ENCODE measurements at regions not wholly inside any gene's neighbourhood (a gene's known extent, or its start where the extent isn't known, plus 50 kb on each side); places are given as distances from the start of the nearest gene placed in this dataset.

- DNase-seq (ENCODE audit: low read depth, low spot score) = no peak
Measured at GRCh38 chr3:188036375-188037194, 117.4 kb upstream of the LPP start.

GRCh38 chr3:188037195-188037718 is 116.7 kb upstream of the LPP start:
- DNase-seq (ENCODE audit: low read depth, low spot score) = peak; percentile 25

- DNase-seq (ENCODE audit: low read depth, low spot score) = peak; percentile 66
Measured at GRCh38 chr3:188037965-188038581, 115.9 kb upstream of the LPP start.

GRCh38 chr3:188041193-188041592 is 112.8 kb upstream of the LPP start:
- no peak for DNase-seq (ENCODE audit: low read depth, low spot score)

- no peak for DNase-seq (ENCODE audit: low read depth, low spot score)
Measured at GRCh38 chr3:188041895-188042294, 112.1 kb upstream of the LPP start.

GRCh38 chr3:188042466-188042865 is 111.5 kb upstream of the LPP start:
- DNase-seq (ENCODE audit: low read depth, low spot score) = no peak

- DNase-seq (ENCODE audit: low read depth, low spot score) = no peak
Measured at GRCh38 chr3:188043891-188044290, 110.1 kb upstream of the LPP start.

- DNase-seq (ENCODE audit: low read depth, low spot score) = peak; percentile 56
Measured at GRCh38 chr3:188046561-188047211, 107.3 kb upstream of the LPP start.

GRCh38 chr3:188047536-188047935 is 106.4 kb upstream of the LPP start:
- DNase-seq (ENCODE audit: low read depth, low spot score) = no peak

- no peak for DNase-seq (ENCODE audit: low read depth, low spot score)
Measured at GRCh38 chr3:188049606-188050530, 104.1 kb upstream of the LPP start.

GRCh38 chr3:188051801-188052168 is 102.2 kb upstream of the LPP start:
- DNase-seq (ENCODE audit: low read depth, low spot score) = peak; percentile 92

- peak; percentile 95 for DNase-seq (ENCODE audit: low read depth, low spot score)
Measured at GRCh38 chr3:188052169-188053035, 101.6 kb upstream of the LPP start.

GRCh38 chr3:188053036-188053340 is 101.0 kb upstream of the LPP start:
- DNase-seq (ENCODE audit: low read depth, low spot score) = no peak

GRCh38 chr3:188053710-188054380 is 100.1 kb upstream of the LPP start:
- no peak for DNase-seq (ENCODE audit: low read depth, low spot score)

GRCh38 chr3:188054541-188054940 is 99.4 kb upstream of the LPP start:
- no peak for DNase-seq (ENCODE audit: low read depth, low spot score)

- DNase-seq (ENCODE audit: low read depth, low spot score) = no peak
Measured at GRCh38 chr3:188055388-188055787, 98.6 kb upstream of the LPP start.

GRCh38 chr3:188057124-188057523 is 96.8 kb upstream of the LPP start:
- no peak for DNase-seq (ENCODE audit: low read depth, low spot score)

- no peak for DNase-seq (ENCODE audit: low read depth, low spot score)
Measured at GRCh38 chr3:188058569-188059184, 95.3 kb upstream of the LPP start.

GRCh38 chr3:188059351-188059750 is 94.6 kb upstream of the LPP start:
- DNase-seq (ENCODE audit: low read depth, low spot score) = no peak
